GM21737 (cell line): ENCODE measurements at regions not wholly inside any gene's neighbourhood (a gene's known extent, or its start where the extent isn't known, plus 50 kb on each side); places are given as distances from the start of the nearest gene placed in this dataset.

Source experiments
- ATAC-seq: cut with Tn5 transposase; IDR thresholded peaks from one replicate; pipeline ENCODE4 v1.9.1; 2021; ENCODE audit warnings: mild to moderate bottlenecking, moderate library complexity; ENCODE audit not compliant: unreplicated experiment

GRCh38 chr16:86286991-86287663, 223.2 kb upstream of the FOXF1 start:
- ATAC-seq = no peak

GRCh38 chr16:86287664-86288201, 222.6 kb upstream of the FOXF1 start:
- no peak for ATAC-seq

DNA sequence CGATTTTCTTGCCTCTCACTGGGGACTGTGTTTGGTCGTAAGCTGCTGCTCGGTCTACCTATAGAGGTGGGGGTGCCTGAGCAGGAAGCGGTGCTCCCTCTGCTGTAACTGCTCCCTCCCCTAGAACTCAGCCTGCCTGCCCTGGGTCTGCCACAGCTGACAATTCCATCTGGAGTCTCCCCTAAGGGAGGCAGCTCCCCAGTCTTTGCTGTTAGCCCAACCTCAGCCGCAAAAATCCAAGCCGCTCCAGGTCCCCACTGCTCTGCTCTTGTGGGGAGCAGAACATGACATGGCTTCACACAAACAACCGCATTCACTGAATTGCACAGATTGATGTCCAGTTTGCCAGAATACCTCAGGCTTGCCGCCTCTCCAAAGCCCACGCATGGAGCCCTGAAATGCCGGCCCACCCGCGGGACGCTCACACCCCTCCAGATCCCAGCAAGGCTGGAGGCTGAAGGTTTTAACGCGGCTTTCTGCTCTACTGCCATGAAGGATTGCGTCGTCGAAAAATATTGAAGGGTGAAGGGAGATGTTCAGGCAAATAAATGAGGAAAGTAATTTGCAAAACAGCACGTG, 221.5 kb upstream of the FOXF1 start:
- no peak for ATAC-seq

GRCh38 chr16:86289304-86289703, 221.0 kb upstream of the FOXF1 start:
- ATAC-seq = no peak

GRCh38 chr16:86289907-86290306, 220.4 kb upstream of the FOXF1 start:
- no peak for ATAC-seq

DNA sequence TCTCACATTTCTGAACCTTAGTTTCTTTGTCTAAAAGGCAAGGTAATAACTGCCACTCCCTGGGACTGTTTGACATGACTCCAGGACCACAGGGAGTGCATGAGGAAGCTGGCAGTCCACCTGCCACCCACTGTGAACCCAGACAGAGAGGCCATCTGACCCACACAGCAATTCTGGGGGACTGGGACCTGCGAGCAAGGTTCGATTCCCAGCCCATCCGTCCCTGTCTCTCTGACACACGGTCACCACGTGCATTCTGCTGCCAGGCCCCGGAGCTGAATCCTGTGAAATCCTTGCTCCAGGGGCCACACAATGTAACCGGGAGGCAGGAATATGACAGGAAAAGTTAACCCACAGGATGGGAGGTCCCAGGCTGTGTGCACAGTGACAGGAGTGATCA, 218.8 kb upstream of the FOXF1 start:
- ATAC-seq = no peak

- ATAC-seq = no peak
These were observed 218.1 kb upstream of the FOXF1 start for GRCh38 chr16:86292171-86292775.

DNA sequence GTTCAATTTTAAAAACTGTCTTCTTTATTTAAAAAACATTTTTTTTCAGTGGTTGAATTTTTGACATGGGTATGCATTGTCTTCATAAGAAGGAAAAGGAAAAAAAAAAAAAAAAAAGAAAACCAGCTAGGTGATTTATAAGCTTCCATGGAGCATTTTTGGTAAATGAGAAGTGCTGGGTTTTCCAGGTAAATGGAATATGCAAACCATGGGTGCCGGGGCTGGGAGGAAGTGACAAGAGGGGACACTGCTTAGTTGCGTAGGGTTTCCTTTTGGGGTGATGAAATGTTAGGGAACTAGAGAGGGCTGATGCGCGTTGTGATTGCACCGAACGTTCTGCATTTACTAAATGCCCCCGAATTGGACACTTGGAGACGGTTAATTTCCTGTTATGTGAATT, 217.4 kb upstream of the FOXF1 start:
- no peak for ATAC-seq

GRCh38 chr16:86293906-86294305, 216.4 kb upstream of the FOXF1 start:
- no peak for ATAC-seq

GRCh38 chr16:86294535-86295196, 215.7 kb upstream of the FOXF1 start:
- no peak for ATAC-seq

GRCh38 chr16:86296256-86296655, 214.1 kb upstream of the FOXF1 start:
- ATAC-seq = no peak

- ATAC-seq = no peak
These were observed 212.9 kb upstream of the FOXF1 start for GRCh38 chr16:86297391-86297790.

- no peak for ATAC-seq
These were observed 212.2 kb upstream of the FOXF1 start for GRCh38 chr16:86297866-86298757.

DNA sequence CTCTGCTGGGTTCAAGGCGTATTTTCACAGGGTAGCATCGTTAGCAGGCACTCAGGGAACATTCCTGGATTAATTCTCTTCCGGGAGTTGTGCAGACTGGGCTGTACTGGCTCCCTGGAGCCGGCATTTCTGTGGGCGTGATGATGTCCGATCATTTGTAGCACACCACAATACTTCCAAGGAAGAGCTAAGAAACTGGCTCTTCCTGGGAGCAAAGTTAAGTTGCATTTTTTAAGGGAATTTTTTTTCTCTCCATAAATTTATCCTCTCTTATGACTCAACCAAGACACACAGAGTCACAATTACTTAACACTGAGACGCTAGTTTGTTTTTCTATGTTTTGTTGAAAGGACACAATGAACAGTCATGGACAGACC, 211.6 kb upstream of the FOXF1 start:
- ATAC-seq = no peak

DNA sequence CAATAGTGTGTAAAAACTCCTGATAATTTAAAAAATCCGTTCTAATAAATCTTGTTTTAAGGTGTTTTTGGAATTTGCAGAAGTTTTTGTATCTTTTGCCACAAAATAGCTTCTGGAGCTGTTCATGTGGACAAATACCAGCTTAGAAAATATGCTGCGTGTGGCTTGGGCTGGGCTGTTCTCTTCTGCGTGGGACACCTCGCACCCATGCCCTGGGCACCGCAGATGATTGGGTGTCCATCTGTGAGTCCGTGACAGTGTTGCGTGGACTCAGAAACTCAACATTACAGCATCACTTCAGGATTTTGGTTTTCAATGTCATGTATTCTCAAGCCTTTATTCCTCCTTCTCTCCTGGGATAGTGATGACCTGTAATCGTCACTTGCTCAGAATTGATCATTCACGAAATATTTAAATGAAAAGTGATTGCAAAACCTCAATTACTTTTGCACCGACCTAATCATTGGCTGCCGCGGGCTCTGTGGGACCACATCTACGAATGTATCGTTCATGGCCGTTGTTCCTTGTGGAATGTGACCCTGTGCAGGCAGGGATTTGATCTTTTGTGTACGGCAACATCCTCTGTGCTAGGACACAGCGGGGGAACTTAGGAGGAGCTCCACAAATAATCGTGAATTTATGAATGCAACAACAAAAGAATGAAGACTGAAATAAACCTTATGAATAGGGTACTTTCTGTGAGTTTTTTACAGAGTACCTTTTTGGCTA, 210.3 kb upstream of the FOXF1 start:
- no peak for ATAC-seq

GRCh38 chr16:86300746-86301481, 209.4 kb upstream of the FOXF1 start:
- ATAC-seq = no peak

DNA sequence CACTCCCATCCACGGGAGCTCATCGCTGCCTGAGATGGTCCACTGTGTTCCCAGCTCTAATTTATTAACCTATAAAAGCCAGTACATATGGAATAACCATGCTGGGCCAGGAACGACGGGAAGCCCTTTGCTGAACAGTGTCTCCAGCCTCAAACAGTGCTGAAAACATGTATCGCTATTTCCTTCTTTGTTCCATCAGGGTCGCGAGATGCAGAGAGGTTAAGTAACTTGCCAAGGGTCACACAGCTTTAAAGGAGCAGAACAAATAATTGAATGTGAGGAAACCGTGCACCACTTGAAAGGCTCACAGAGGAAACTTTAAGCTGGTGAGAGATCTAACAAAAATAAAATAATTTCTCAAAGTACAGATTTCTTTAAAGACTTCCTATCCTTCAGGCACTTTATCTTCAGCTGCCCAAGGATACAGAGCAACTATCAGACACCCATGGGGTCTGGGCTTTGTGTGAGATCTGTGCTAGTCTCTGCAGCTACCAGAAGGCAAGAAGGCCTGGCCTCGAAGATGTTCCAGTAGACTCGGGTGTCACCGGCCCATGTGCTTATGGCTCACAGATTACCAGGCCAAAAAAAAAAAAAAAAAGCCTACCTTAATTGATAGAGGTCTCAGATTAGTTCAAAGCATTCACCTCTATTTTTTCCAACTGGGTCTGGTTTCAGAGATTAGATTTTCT, 207.8 kb upstream of the FOXF1 start:
- no peak for ATAC-seq

DNA sequence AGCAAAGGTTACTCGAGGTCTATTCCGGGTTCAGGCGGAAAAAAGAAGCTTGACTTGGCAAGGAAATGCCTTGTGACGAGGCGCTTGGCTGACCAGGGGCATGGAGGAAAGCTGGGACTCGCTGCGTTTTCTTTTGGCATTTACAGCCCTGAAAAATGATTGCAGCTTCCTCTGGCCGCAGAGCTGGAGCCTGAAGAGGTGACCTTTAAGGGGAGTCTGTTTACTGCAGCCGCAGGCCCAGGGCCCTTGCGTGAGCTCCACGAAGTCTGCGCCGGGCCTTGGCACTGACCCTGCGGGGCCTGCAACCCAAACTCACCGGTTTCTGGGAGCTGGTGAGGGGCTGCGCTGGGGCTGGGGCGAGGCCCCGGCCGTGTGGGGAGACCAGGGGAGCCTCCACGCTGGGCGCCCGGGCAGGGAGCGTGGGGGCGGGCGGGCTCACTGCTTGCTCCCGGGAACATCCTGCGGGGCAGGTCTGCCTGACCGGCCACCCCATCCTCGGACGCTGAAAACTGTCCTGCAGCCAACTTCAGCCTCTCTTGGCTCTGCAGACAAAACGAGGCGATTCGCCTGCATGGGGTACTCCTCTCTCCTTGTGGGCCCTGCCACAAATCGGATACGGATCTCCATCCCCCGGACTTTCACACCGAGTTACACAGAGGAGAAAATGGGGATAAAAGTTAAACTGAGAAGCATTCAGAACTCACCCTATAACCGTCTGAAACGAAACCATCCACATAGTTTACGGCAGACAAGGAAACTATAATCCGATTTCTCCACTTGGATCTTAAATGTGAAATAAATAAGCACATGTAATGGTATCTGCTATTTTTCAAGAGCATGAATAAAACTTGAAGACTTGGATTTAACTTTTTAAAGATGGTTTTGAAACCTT, 206.3 kb upstream of the FOXF1 start:
- ATAC-seq = no peak
